ENCODE measurements at regions not wholly inside any gene's neighbourhood (a gene's known extent, or its start where the extent isn't known, plus 50 kb on each side); places are given as distances from the start of the nearest gene placed in this dataset.
A peak's percentile ranks its signal among the peaks of the same experiment; 100 is the strongest.
"Not testable (repeated sequence)": the region's sequence is repeated elsewhere in the genome, so short reads cannot be mapped to it uniquely, and the experiment has no call there.

GRCh38 chr12:18008642-18009041 lies 81.4 kb downstream of the RERGL start:
- DNase-seq (ENCODE audit: low read depth), result no peak

- no peak for DNase-seq (ENCODE audit: low read depth)
Measured at GRCh38 chr12:17999174-17999801, 90.7 kb downstream of the RERGL start.

- DNase-seq (ENCODE audit: low read depth), result peak; percentile 42
Measured at GRCh38 chr12:17992002-17992656, 97.9 kb downstream of the RERGL start.

- no peak for DNase-seq (ENCODE audit: low read depth)
Measured at GRCh38 chr12:17982556-17982955, 107.4 kb downstream of the RERGL start.

- peak; percentile 12 for DNase-seq (ENCODE audit: low read depth)
Measured at GRCh38 chr12:17976202-17976601, 113.8 kb downstream of the RERGL start.

GRCh38 chr12:17975763-17976162 lies 114.2 kb downstream of the RERGL start:
- no peak for DNase-seq (ENCODE audit: low read depth)

GRCh38 chr12:17975239-17975638 lies 114.8 kb downstream of the RERGL start:
- no peak for DNase-seq (ENCODE audit: low read depth)

GRCh38 chr12:17971850-17972249 lies 118.1 kb downstream of the RERGL start:
- DNase-seq (ENCODE audit: low read depth), result peak; percentile 43

GRCh38 chr12:17954788-17955187 lies 135.2 kb downstream of the RERGL start:
- DNase-seq (ENCODE audit: low read depth), result peak; percentile 7

- DNase-seq (ENCODE audit: low read depth), result no peak
Measured at GRCh38 chr12:17950898-17951297, 139.1 kb downstream of the RERGL start.

GRCh38 chr12:17949558-17950141 lies 140.3 kb downstream of the RERGL start:
- DNase-seq (ENCODE audit: low read depth), result no peak

- DNase-seq (ENCODE audit: low read depth), result peak; percentile 86
Measured at GRCh38 chr12:17928708-17929366, 161.2 kb downstream of the RERGL start.

GRCh38 chr12:17918013-17918412 lies 172.0 kb downstream of the RERGL start:
- peak; percentile 11 for DNase-seq (ENCODE audit: low read depth)

- no peak for DNase-seq (ENCODE audit: low read depth)
Measured at GRCh38 chr12:17884581-17884980, 205.4 kb downstream of the RERGL start.

GRCh38 chr12:17878714-17879113 lies 211.3 kb downstream of the RERGL start:
- DNase-seq (ENCODE audit: low read depth), result no peak

- no peak for DNase-seq (ENCODE audit: low read depth)
Measured at GRCh38 chr12:17875230-17875629, 214.8 kb downstream of the RERGL start.

GRCh38 chr12:17866802-17867201 lies 223.2 kb downstream of the RERGL start:
- no peak for DNase-seq (ENCODE audit: low read depth)

GRCh38 chr12:17855548-17855947 lies 234.4 kb downstream of the RERGL start:
- not testable (repeated sequence) for DNase-seq (ENCODE audit: low read depth)

- no peak for DNase-seq (ENCODE audit: low read depth)
Measured at GRCh38 chr12:17853054-17853453, 236.9 kb downstream of the RERGL start.

- DNase-seq (ENCODE audit: low read depth), result no peak
Measured at GRCh38 chr12:17841496-17841895, 248.5 kb downstream of the RERGL start.

GRCh38 chr12:17829813-17830212 lies 260.2 kb downstream of the RERGL start:
- DNase-seq (ENCODE audit: low read depth), result no peak

GRCh38 chr12:17818931-17819330 lies 271.1 kb downstream of the RERGL start:
- no peak for DNase-seq (ENCODE audit: low read depth)

GRCh38 chr12:17810399-17810798 lies 279.6 kb downstream of the RERGL start:
- no peak for DNase-seq (ENCODE audit: low read depth)
